WI38 (cell line): ENCODE measurements at regions not wholly inside any gene's neighbourhood (a gene's known extent, or its start where the extent isn't known, plus 50 kb on each side); places are given as distances from the start of the nearest gene placed in this dataset.

ENCODE experiments used
- H3K4me3 ChIP-seq: 2 replicates; pipeline ENCODE4 v1.5.1; 2011; ENCODE audit warnings: low read depth, mild to moderate bottlenecking, control low read depth, low read length
- CTCF ChIP-seq: IDR thresholded peaks from 2 replicates; pipeline ENCODE4 v1.5.1; 2012; ENCODE audit warnings: low read depth, mild to moderate bottlenecking, control low read depth, low read length

GRCh38 chr16:85166699-85167588 is 54.7 kb upstream of the CIBAR2 start:
- no peak overlapping the region for H3K4me3 ChIP-seq
- no peak for TF ChIP-seq CTCF

- no peak overlapping the region for H3K4me3 ChIP-seq
- TF ChIP-seq CTCF = no peak
Measured at GRCh38 chr16:85167589-85168537, 55.6 kb upstream of the CIBAR2 start.

- no peak for TF ChIP-seq CTCF
- peak overlapping the region; percentile 38; the same call in 1 of the 2 replicates for H3K4me3 ChIP-seq
Measured at GRCh38 chr16:85168732-85169256, 56.5 kb upstream of the CIBAR2 start.

- no peak for TF ChIP-seq CTCF
- peak overlapping the region; percentile 60 for H3K4me3 ChIP-seq
Measured at GRCh38 chr16:85169333-85170065, 57.2 kb upstream of the CIBAR2 start.

GRCh38 chr16:85170066-85170491 is 57.8 kb upstream of the CIBAR2 start:
- peak overlapping the region; percentile 60 for H3K4me3 ChIP-seq
- TF ChIP-seq CTCF = no peak

- no peak for TF ChIP-seq CTCF
- H3K4me3 ChIP-seq = peak overlapping the region; percentile 60
Measured at GRCh38 chr16:85170590-85171003, 58.3 kb upstream of the CIBAR2 start.
